Activated CD4-positive, CD25-positive, alpha-beta regulatory T cell (primary cell): ENCODE measurements at regions not wholly inside any gene's neighbourhood (a gene's known extent, or its start where the extent isn't known, plus 50 kb on each side); places are given as distances from the start of the nearest gene placed in this dataset.
"Not testable (repeated sequence)": the region's sequence is repeated elsewhere in the genome, so short reads cannot be mapped to it uniquely, and the experiment has no call there.

Experiments
- DNase-seq, 4 experiments: peaks; one replicate each; lab custom pipeline; 2025; lab: John Stamatoyannopoulos, UW

DNA sequence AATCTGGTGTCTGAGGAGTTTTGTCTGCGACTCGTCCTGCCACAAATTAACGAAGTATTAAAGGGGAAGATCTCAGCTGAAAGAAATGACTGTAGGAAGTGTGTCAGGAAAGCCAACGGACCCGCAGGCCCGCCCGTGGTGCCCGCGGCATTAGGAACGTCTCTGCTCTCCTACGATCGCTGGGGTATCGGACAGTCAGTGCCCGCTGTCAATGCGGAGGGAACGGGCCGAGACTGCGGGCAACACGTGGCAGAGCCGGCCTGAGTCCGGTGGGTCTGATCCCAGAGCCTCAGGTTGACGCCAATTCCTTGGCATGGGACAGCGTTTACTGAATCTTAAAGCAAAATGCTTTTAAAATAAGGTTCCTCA, 128.7 kb downstream of the KBTBD2 start:
- DNase-seq = no peak

DNA sequence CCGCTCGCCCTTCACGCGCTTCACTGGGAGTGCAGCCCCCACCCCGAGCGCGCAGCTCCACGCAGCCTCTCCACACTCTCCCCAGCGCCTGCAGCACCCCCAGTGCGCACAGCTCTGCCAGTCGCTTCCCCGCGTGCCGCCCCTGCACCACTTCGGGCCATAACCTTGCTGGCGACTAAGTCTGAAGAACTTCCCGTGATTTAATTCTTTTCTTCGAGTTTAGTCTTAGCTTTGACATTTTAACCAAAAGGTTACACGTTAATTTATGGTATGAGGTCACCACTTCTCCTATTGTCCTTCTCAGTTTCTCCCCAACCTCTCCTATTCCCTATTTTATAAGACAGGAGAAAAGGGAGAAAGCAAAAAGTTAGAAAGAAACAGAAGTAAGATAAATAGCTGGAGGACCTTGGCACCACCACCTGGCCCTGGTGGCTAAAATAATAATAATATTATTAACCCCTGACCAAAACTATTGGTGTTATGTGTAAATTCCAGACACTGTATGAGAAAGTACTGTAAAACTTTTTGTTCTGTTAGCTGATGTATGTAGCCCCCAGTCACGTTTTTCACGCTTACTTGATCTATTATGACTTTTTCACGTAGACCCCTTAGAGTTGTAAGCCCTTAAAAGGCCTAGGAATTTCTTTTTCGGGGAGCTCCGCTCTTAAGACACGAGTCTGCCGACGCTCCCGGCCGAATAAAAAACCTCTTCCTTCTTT, 129.2 kb downstream of the KBTBD2 start:
- not testable (repeated sequence) for DNase-seq

DNA sequence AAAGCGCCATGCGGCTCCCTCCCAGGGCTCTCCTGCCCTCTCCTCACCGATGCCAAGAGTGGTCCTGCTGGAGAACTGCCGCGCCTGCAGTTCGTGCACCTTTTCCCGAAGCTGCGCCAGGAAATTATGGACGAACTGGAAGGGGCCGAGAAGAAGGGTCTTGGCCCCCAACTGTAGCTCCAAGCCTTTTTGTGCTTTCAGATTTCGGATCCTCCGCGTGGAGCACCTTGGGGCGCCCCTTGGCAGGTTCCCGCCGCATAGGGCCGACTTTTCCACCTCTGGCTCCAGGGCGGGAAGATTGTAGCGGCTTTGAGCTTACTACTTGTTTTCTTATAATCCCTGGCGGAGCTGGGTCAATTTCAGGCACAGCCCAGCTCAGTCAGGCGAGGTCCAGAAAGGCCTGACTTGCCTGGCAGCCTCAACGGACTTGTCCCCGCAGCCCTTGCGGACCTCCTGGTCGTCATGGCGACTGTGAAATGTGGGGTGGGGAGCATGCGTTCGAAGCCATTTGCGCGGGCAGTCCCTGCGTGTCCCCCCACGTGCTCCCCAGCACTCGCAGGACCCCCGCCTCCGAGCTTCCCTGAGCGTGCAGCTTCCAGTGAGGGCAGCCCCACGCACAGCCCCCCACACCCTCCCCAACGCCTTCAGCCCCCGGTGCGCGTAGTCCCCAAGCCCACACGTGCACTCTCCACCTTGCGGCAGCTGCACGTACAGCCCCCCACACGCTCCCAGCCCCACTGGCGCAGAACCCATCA, 129.9 kb downstream of the KBTBD2 start:
- no peak for DNase-seq

DNA sequence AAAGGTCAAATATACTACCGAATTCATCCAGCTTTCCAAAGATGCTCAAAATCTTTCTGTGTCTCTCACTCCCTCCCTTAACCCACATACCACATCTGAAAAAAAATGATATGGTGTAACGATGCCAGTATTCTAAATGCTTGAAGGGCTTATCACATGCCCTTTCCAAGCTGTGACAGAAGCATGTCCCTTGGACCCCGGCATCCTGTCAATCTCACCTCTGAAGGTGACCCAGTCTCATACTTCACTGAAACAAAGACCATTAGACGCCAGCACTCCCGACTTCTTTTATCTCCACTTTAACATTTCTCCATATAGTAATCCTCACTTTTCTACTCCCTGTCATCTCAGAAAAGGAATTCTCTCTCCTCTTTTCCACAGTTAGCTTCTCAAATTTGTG, 130.8 kb downstream of the KBTBD2 start:
- DNase-seq = not testable (repeated sequence)

DNA sequence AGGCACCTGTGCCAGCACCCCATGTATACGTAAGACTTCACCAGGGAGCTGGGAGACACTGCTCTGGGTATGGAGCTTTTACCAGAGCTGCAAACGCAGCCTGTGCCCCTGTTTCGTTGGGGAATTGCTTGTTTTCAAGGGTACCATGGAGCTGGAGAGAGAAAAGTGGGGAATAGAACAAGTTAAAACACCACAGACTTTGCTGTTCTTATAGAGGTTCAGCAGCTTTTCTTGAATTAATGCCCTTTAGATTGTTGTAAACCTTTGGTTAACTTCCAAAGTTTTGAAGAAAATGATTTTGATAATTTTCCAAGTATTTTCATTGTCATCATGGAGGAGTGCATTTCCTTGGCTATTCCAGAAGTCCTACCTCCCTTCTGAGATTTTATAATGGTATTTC, 131.7 kb downstream of the KBTBD2 start:
- not testable (repeated sequence) for DNase-seq

DNA sequence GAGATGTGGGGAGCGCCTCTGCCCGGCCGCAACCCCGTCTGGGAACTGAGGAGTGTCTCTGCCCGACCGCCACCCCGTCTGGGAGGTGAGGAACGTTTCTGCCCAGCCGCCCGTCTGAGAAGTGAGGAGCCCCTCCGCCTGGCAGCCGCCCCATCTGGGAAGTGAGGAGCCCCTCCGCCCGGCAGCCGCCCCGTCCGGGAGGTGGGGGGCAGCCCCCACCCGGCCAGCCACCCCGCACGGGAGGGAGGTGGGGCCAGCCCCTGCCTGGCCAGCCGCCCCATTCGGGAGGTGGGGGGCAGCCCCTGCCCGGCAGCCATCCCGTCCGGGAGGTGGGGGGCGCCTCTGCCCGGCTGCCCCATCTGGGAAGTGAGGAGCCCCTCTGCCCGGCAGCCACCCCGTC, 137.7 kb downstream of the KBTBD2 start:
- DNase-seq = not testable (repeated sequence)

DNA sequence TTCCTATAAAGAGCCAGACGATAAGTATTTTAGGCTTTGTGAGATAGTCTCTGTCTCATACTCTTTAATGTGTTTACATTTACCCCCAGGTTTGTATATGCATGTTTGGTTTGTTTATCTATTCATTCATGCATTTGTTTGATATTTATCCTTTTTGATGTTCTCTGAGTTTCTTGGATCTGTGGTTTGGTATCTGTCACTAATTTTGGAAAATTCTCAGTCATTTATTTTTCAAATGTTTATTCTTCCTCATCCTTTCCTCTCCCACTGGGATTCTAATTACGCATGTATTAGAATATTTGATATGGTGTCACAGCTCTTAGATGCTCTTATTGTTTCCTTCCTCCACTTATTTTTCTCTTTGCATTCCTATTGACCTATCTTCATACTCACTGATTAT, 143.2 kb downstream of the KBTBD2 start:
- DNase-seq = not testable (repeated sequence)

DNA sequence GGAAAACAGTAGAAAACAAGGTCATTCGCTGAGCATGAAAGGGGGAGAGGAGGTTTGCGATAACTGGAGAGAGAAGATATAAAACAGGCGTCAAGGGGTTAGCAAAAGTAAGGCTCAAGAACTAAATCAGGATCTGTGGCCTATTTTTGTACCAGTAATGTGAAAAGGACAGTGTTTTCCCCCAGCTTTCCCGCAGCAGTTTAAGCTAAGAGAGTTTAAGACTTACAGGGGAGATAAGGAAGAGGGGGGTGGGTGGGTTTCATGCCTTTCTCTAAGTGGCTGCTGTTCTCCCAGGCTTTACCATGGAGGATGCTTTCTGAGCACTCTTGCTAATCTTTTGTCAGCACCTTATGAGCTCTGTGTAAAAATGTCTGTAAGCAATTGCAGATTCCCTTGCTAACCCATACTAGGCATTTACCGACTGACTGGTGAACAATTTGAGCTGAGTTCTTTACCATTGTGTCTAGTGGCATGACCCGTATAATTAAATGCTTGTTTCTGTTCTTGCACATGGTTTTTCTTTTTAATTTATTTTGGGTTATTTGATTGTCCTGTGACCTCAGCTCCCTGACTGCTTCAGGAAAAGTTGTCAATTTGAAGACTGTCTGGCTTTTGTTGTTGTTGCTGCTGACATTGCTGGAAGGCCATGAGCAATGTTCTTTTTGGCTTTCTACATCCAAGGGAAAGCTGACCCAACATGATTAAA, 144.0 kb downstream of the KBTBD2 start:
- DNase-seq = not testable (repeated sequence)

DNA sequence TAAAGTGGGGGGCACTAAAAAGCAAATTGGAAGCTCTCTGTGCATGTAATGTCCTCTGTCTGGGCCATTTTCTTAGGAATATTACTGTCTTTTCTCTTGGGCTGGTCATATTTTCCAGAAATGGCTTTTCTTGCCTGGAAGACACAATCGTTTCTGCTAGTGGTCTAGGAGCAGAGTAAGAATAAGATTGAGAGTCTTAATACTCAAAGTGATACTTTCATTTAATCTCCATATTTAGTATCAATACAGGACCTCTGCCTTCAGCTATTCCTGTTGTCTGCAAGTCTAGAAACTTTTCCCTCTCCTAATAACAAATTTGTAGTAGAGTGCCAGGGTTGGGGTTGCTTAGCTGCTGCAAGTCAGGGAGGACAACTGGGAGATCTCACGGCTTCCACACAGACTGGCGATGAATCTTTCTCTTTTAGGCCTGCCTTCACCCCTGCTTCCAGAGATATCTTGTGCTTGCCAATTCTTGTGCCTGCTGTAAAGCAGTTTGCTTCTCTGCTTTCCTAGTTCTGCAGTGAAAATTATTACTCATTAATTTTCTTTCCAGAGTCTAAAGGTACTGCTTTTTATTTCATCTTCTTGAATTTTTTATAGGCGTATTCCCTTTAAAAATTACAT, 149.6 kb downstream of the KBTBD2 start:
- DNase-seq = not testable (repeated sequence)

DNA sequence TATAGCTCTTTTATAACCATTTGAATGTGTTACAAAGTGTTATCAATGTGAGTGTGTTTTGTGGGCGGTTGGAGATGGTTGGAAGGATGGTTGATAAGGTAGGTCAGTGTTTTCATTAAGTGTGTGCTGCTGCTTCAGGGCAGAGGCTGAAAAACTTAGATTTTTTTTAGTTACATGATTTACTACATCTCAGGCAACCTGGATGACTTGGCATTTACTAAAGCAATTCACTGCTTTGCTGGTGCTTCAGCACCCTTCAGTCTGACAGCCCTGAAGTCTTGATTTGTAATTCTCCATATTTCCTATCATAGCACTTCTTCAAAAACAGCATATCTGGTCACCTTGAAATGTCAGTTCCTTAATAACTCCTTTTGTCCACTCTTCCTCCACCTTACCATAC, 151.8 kb downstream of the KBTBD2 start:
- not testable (repeated sequence) for DNase-seq

DNA sequence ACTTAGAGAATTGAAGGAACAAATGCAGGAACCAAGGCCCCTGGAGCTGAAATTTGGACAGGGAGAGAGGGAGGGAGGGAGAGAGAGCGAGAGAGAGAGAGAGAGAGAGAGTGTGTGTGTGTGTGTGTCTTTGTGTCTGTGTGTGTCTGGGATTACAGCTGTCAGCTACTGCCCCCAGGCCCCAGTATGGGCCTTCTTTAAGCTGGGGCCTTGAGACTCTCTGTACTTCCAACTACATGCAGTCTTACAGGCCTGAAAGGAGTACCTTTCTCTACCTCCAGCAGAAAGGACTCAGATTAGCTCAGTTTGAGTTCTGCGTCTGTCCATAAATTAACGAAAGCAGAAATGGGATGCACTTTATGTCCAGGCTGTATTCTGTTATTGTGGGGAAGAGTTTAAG, 153.2 kb downstream of the KBTBD2 start:
- DNase-seq = not testable (repeated sequence)

DNA sequence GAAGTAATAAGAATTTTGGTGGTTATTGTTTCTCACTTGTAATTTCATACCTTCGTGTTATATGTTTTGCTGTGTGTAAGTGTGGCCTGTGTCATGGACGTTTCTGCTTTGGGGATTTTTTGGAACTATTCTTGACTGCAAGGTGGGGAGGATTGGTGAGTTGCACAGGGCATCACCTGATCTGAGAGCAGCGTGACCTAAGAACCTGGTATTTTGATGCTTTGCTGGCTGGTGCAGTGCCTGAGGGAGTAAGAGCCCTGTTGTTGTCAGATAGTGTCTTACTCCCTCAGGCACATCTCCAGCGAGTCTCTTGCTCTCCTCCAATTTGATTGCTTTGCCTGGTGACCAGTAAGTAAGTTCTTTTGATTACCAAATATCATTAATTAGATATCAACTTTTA, 158.8 kb downstream of the KBTBD2 start:
- DNase-seq = not testable (repeated sequence)

DNA sequence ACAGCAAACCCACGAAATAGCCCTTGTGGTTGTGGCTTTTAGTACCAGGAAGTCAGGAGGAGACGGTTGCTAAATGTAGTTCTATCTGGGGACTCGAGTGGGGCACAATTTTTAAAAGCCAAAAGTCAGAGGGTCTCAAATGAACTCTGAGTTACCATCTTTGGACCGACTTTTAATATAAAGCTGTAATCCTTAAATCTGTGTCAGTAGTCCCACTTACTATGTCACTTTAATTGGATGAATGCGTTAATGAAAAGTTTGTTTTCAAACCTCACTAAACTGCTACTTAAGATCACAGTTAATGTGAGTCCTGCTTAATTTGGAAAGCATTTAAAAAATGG, 162.3 kb downstream of the KBTBD2 start:
- DNase-seq = not testable (repeated sequence)

DNA sequence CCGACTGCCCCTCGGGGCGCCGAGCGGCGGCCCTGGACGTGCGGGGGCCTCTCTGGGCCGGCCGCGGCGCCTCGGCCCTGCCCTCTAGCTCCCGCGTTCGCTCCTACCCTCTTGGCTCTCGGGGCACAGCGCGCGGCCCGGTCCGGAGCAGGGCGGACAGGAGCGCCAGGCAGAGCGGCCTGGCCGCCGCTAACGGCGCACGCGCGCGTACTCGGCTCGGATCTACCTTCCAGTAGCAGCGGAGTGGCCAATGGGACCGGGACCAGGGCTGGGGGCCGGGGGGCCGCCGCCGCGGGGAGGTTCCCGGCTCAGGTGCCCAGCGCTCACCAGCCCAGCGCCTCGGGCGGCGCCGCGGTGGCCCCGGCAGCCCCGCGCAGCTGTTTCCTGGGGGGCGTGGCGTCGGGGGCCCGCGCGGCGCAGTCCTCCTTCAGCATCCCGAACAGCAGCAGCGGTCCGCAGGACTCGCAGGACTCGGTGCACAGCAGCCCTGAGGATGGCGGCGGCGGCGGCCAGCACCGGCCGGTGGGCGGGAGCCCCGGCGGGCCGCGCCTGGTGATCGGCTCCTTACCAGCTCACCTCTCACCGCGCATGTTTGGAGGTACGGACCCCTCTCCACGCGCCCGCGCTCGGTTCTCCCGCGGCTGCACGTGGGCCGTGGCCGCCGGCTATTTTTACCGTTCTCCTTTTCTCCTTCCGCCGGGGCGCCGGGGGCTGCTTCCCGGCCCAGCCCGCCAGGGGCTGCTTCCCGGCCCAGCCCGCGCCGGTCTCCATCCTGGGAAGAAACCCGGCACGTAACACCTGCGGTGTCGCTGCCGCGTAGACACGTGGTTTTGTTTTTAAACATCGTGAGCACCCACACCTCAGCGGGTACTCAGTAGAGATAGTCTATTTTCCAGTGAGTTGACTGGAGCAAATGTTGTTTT, 162.9 kb downstream of the KBTBD2 start:
- peak in 1 of 4 experiments; percentile 24 for DNase-seq

DNA sequence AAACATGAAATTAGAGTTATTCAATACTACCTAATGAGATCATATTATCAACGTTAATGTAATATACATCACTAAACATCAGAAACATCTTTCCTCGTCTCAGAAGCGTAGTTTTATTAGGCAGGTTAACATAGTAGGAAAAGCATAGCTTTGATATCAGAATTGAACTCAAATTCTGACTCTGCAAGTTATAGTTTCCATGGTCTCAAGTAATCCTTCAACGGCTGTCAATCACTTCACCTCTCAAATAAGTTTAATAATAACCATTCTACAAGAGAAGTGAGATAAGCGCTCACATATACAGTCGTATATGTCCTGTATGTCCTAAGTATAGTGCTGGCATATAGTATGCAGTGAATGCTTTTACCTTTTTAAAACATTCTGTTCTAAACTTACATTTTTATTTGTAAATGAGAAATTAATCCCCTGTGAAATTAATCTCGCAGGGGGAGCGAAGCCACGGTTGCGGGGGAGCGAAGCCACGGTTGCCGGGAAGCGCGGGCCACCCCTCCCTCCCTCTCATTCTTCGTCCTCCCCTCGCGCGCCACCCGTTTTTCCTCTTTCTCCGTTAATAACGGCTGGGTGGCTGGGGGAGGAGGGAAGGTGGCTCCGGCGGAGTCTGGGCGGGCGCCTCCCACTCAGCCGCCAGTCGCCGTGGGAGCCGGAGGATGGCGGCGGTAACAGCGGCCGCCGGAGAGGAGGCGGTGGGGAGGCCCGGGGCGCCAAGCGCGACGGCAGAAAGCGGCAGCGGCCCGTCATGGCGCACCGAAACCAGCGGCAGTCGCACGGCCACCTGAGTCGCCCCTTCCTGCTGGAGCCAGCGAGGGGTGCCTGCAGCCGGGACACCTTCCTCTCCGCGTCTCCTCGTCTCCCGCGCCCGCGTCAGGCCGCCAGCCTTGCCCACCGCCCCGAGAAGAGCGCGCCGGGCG, 163.8 kb downstream of the KBTBD2 start:
- peak in 1 of 4 experiments; percentile 5 for DNase-seq

DNA sequence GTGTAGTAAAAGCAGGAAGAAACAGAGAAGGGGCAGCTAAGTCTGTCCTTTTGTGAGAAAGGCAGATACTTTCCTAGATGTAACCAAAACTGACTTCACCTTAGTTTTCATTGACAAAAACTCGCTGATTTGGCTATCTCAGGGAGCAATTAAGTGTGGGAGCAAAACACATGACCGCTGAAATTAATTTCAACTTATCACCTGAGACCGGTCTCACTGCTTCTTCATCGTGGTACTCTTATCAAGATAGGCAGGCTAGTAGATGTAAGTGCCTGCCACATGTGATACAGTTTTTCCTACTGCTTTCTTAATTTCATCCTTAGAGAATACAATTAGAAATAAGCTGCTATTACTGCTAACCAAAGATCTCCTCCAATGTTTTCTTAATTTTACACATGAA, 168.7 kb downstream of the KBTBD2 start:
- not testable (repeated sequence) for DNase-seq

DNA sequence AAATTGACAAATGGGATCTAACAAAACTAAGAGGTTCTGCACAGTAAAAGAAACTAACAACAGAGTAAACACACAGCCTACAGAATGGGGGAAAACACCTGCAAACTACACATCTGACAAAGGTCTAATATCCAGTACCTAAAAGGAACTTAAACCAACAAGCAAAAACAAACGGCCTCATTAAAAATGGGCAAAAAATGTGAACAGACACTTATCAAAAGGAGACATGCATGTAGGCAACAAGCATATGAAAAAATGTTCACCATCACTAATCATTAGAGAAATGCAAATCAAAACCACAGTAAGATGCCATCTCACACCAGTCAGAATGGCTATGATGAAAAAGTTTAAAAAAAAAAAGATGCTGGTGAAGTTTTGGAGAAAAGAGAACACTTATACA, 197.4 kb downstream of the KBTBD2 start:
- DNase-seq = no peak

DNA sequence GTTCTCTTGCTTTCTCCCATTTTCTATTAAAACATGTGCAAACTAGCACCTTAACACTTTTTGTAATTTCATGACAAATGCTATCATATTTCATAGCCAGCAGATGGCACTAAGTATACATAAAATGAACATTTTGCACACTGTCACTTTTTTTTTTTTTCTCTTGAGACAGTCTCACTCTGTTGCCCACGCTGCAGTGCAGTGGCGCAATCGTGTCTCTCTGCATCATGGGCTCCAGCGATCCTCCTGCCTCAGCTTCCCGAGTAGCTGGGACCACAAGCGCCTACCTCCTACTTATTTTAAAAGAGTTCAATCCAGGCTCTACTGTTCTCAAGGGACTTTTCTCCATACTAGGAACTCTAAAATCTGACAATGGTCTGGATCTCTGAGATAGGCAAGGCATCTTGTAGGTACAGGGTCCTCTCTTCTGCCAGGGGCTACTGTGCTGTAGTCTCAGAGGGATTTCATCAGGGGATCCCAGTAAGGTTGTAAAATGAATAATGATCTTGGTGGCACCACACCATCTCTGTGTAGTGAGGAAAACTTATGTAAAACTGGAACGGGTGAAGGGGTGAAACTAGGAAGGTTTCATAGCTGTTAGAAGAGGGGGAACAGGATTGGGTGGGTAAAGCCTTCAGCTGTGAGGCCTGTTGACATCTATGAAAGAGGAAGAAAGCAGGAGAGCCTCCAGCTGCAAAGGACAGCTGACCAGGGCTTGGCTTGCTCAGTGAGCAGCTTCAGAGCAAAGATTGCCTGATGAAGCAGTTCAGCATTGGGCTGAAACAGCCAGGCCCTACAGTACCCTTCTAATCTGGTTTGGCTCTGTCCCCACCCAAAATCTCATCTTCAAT, 196.9 kb downstream of the AVL9 start:
- not testable (repeated sequence) for DNase-seq

DNA sequence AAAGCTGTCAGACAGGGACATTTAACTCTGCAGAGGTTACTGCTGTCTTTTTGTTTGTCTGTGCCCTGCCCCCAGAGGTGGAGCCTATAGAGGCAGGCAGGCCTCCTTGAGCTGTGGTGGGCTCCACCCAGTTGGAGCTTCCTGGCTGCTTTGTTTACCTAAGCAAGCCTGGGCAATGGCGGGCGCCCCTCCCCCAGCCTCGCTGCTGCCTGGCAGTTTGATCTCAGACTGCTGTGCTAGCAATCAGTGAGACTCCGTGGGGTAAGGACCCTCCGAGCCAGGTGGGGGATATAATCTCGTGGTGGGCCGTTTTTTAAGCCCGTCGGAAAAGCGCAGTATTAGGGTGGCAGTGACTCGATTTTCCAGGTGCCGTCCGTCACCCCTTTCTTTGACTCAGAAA, 192.8 kb downstream of the AVL9 start:
- not testable (repeated sequence) for DNase-seq
